H1 (cell line): ENCODE measurements at regions not wholly inside any gene's neighbourhood (a gene's known extent, or its start where the extent isn't known, plus 50 kb on each side); places are given as distances from the start of the nearest gene placed in this dataset.

Experiments used
- CTCF ChIA-PET: fragments of 300-600 bp; sonication (Branson Sonifier 250); formaldehyde crosslinking; loops from one replicate; lab custom pipeline; 2021; ENCODE audit not compliant: partially characterized antibody; lab: Charles Lee
- POLR2A ChIA-PET: fragments of 300-600 bp; sonication (Branson Sonifier 250); formaldehyde crosslinking; loops from one replicate; lab custom pipeline; 2021; ENCODE audit warnings: inconsistent platforms; ENCODE audit not compliant: partially characterized antibody; lab: Charles Lee
- DNase-seq, 2 experiments: peaks; one replicate each; pipeline versions ENCODE4 v3.0.0 to v3.0.0-alpha.2; 2010 to 2022; ENCODE audit warnings: low spot score in 2 of 2, low read depth in 1 of 2, mixed read lengths in 1 of 2
- FAIRE-seq: peaks from 2 replicates; lab custom pipeline; 2011; peaks lifted over from hg19 to GRCh38; lab: Jason Lieb, UNC
- H2AFZ ChIP-seq: 2 replicates; pipeline ENCODE4 v1.8.1; 2012; ENCODE audit warnings: low read length, inconsistent platforms
- H2AK5ac ChIP-seq: 2 replicates; pipeline ENCODE4 v1.6.1; 2013; ENCODE audit warnings: low read depth, low read length
- H2BK120ac ChIP-seq: replicated peaks from 2 replicates; pipeline ENCODE3; 2013; ENCODE audit warnings: low read depth, low read length, inconsistent platforms
- H2BK12ac ChIP-seq: 2 replicates; pipeline ENCODE4 v1.6.1; 2013; ENCODE audit warnings: low read depth, low read length
- H2BK15ac ChIP-seq: 2 replicates; pipeline ENCODE4 v1.6.1; 2013; ENCODE audit warnings: low read length
- H2BK20ac ChIP-seq: 2 replicates; pipeline ENCODE4 v1.6.1; 2013; ENCODE audit warnings: low read length
- H2BK5ac ChIP-seq: 2 replicates; pipeline ENCODE4 v1.6.1; 2013; ENCODE audit warnings: low read depth, low read length
- H3K14ac ChIP-seq: 2 replicates; pipeline ENCODE4 v1.6.1; 2013; ENCODE audit warnings: inconsistent platforms; ENCODE audit not compliant: insufficient read length
- H3K18ac ChIP-seq: 2 replicates; pipeline ENCODE4 v1.6.1; 2013; ENCODE audit warnings: low read length; ENCODE audit errors: extremely low read depth
- H3K23ac ChIP-seq: 2 replicates; pipeline ENCODE4 v1.6.1; 2013; ENCODE audit warnings: inconsistent platforms; ENCODE audit not compliant: insufficient read length
- H3K23me2 ChIP-seq: 2 replicates; pipeline ENCODE4 v1.6.1; 2013; ENCODE audit warnings: low read depth, low read length
- H3K27ac ChIP-seq: 2 replicates; pipeline ENCODE4 v1.6.1; 2011; ENCODE audit warnings: low read depth, low read length, inconsistent platforms
- H3K27me3 ChIP-seq, 4 experiments: replicated peaks in 1 of 4; 1 replicate in 1 of 4; 2 replicates in 3 of 4; pipeline versions ENCODE4 v1.6.1 to v1.8.1; 2011 to 2013; ENCODE audit warnings: low read length in 3 of 4, mild to moderate bottlenecking in 3 of 4, inconsistent platforms in 2 of 4, mixed read lengths in 2 of 4, moderate library complexity in 1 of 4; ENCODE audit not compliant: control insufficient read depth in 3 of 4, insufficient read depth in 3 of 4; ENCODE audit errors: extremely low read depth in 1 of 4
- H3K36me3 ChIP-seq, 4 experiments: 2 replicates each; pipeline versions ENCODE4 v1.6.1 to v1.8.1; 2011 to 2013; ENCODE audit warnings: mild to moderate bottlenecking in 4 of 4, low read length in 3 of 4, moderate library complexity in 2 of 4, control low read depth in 1 of 4, inconsistent platforms in 1 of 4; ENCODE audit not compliant: insufficient read depth in 4 of 4, control insufficient read depth in 2 of 4
- H3K4ac ChIP-seq: replicated peaks from 2 replicates; pipeline ENCODE3; 2013; ENCODE audit warnings: low read length, low read depth, mixed read lengths, inconsistent platforms; ENCODE audit not compliant: insufficient read length
- H3K4me1 ChIP-seq, 4 experiments: replicated peaks in 1 of 4; 1 replicate in 1 of 4; 2 replicates in 3 of 4; pipeline versions ENCODE4 v1.6.1 to v1.8.1; 2011 to 2013; ENCODE audit warnings: low read length in 3 of 4, inconsistent platforms in 2 of 4, mixed read lengths in 1 of 4; ENCODE audit not compliant: insufficient read depth in 4 of 4, control insufficient read depth in 3 of 4
- H3K4me2 ChIP-seq, 2 experiments: 2 replicates each; pipeline versions ENCODE4 v1.6.1 to v1.8.1; 2011 to 2013; ENCODE audit warnings: low read depth in 2 of 2, low read length in 2 of 2, control low read depth in 1 of 2, inconsistent platforms in 1 of 2, mild to moderate bottlenecking in 1 of 2; ENCODE audit not compliant: insufficient read depth in 1 of 2
- H3K4me3 ChIP-seq, 4 experiments: fragments of 200-600, 300-600 bp in 1 of 4; sonication (generic), shearing (Covaris generic), sonication (Bioruptor Twin) in 1 of 4; 2 replicates each; pipeline versions ENCODE4 v1.5.1 to v1.8.1; 2011 to 2016; ENCODE audit warnings: low read length in 4 of 4, low read depth in 3 of 4, control low read depth in 2 of 4, inconsistent platforms in 2 of 4, mild to moderate bottlenecking in 2 of 4, mixed read lengths in 1 of 4, moderate library complexity in 1 of 4; ENCODE audit not compliant: insufficient read depth in 2 of 4; ENCODE audit errors: extremely low read depth in 1 of 4
- H3K56ac ChIP-seq: replicated peaks from 2 replicates; pipeline ENCODE3; 2013; ENCODE audit warnings: low read depth, mild to moderate bottlenecking, mixed read lengths, low read length, inconsistent platforms; ENCODE audit not compliant: insufficient read length
- H3K79me1 ChIP-seq: 2 replicates; pipeline ENCODE4 v1.6.1; 2013; ENCODE audit warnings: low read depth, low read length, control low read depth
- H3K79me2 ChIP-seq, 2 experiments: 2 replicates each; pipeline versions ENCODE4 v1.6.1 to v1.8.1; 2012 to 2013; ENCODE audit warnings: low read length in 2 of 2, mild to moderate bottlenecking in 2 of 2, inconsistent platforms in 1 of 2; ENCODE audit not compliant: insufficient read depth in 2 of 2, control insufficient read depth in 1 of 2
- H3K9ac ChIP-seq, 4 experiments: replicated peaks in 1 of 4; 1 replicate in 1 of 4; 2 replicates in 3 of 4; pipeline versions ENCODE4 v1.6.1 to v1.8.1; 2011 to 2013; ENCODE audit warnings: low read depth in 3 of 4, low read length in 3 of 4, control low read depth in 2 of 4, mild to moderate bottlenecking in 2 of 4, moderate library complexity in 2 of 4, inconsistent platforms in 1 of 4; ENCODE audit errors: extremely low read depth in 1 of 4
- H3K9me3 ChIP-seq, 2 experiments: 2 replicates each; pipeline versions ENCODE4 v1.6.1 to v1.8.1; 2012 to 2013; ENCODE audit warnings: mild to moderate bottlenecking in 2 of 2, moderate library complexity in 2 of 2, control low read depth in 1 of 2, inconsistent platforms in 1 of 2, low read depth in 1 of 2, low read length in 1 of 2, mixed read lengths in 1 of 2; ENCODE audit not compliant: insufficient read depth in 2 of 2
- H4K20me1 ChIP-seq, 2 experiments: replicated peaks in 1 of 2; 2 replicates each; pipeline versions ENCODE3 to v1.8.1; 2011 to 2013; ENCODE audit warnings: inconsistent platforms in 2 of 2, low read length in 2 of 2, mild to moderate bottlenecking in 1 of 2; ENCODE audit not compliant: insufficient read depth in 2 of 2, control insufficient read depth in 1 of 2
- H4K5ac ChIP-seq: 2 replicates; pipeline ENCODE4 v1.6.1; 2013; ENCODE audit warnings: low read length, low read depth, mixed read lengths, inconsistent platforms; ENCODE audit not compliant: insufficient read length
- H4K8ac ChIP-seq: 2 replicates; pipeline ENCODE4 v1.8.0; 2013; ENCODE audit warnings: mild to moderate bottlenecking, moderate library complexity, low read length, inconsistent platforms; ENCODE audit not compliant: insufficient read depth; ENCODE audit errors: extremely low read depth
- H4K91ac ChIP-seq: replicated peaks from 2 replicates; pipeline ENCODE3; 2013; ENCODE audit warnings: low read length, mixed read lengths, inconsistent platforms; ENCODE audit not compliant: insufficient read length
- CEBPB ChIP-seq: IDR thresholded peaks from 2 replicates; pipeline ENCODE4 v1.6.1; 2012; ENCODE audit warnings: low read depth, low read length
- EP300 ChIP-seq, 2 experiments: IDR thresholded peaks; 1 replicate in 1 of 2; 2 replicates in 1 of 2; pipeline ENCODE4 v1.6.1; 2011 to 2012; ENCODE audit warnings: low read depth in 2 of 2, low read length in 2 of 2, mild to moderate bottlenecking in 2 of 2, borderline replicate concordance in 1 of 2, inconsistent platforms in 1 of 2, moderate library complexity in 1 of 2
- WGBS, 2 experiments: shearing (Covaris generic) in 1 of 2; methylation state at CpG; one replicate each; pipeline versions ENCODE4 v1.1.6 to v1.1.7; 2013 to 2015; ENCODE audit warnings: low lambda C conversion rate in 2 of 2, mixed read lengths in 2 of 2, inconsistent platforms in 1 of 2, low coverage in 1 of 2, missing lambda C conversion rate in 1 of 2; ENCODE audit not compliant: insufficient replicate concordance in 2 of 2, insufficient coverage in 1 of 2, insufficient read length in 1 of 2; ENCODE audit errors: extremely low coverage in 1 of 2, missing lambda C conversion rate in 1 of 2; 5-methylcytosine and 5-hydroxymethylcytosine counted together

DNA sequence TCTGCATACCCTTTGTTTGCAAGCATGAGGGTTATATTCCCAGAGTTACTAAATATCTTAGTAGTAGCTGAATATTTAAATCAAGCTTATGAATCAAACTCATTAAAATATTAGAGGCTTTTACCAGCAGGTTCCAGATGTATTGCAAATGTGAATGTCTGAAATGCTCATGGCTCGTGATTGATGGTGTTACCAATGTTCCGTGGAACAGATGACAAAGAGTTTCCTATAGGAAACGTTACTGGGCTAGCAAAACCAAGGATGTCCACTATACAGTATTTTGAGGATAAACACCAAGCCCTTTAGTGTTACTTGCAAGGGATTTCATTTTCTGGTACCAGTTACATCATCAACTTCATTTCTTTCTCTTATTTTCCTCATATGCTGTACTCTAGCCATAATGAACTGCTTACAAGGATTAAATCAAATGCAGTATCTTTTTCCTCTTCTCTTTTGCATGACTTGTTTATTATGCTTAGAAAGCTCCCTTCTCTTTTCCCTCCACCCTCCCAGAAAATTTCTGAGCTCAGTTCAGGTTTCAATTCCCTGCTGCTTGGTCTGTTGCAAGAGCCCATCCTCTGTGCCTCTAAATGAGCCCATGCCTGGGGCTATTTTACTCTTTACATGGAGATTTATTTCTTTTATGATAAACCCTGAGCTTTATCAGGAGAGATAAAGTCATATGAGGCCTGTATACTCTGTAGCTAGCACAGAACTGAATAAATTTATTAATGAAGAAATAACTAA lies 1537.1 kb upstream of the GOT2 start:
- Histone ChIP-seq H4K8ac (no peak overlapping the region), H3K4me3 (no peak overlapping the region), H4K91ac (no peak overlapping the region), H2BK15ac (no peak overlapping the region), H3K14ac (no peak overlapping the region), H4K20me1 (no peaks in the 10 kb centered on the region), H3K9ac (no peak overlapping the region), H3K18ac (peak overlapping the region; percentile 25; the same call in 1 of the 2 replicates), H2BK20ac (no peak overlapping the region), H3K36me3 (no peaks in the 10 kb centered on the region), H2AFZ (no peak overlapping the region), H3K27ac (no peak overlapping the region), H2BK120ac (no peak overlapping the region), H3K4me1 (0 out of 7 replicates have a peak, but pooled peaks cover 0 to 2% (median 0%) of the 10 kb centered on the region in 4 experiments), H3K9me3 (no peaks in the 10 kb centered on the region), H3K79me1 (no peaks in the 10 kb centered on the region), H2BK12ac (no peak overlapping the region), H3K4ac (no peak overlapping the region), H3K79me2 (no peaks in the 10 kb centered on the region), H3K27me3 (no peaks in the 10 kb centered on the region), H3K56ac (no peak overlapping the region), H4K5ac (no peak overlapping the region), H2BK5ac (no peak overlapping the region), H3K23ac (no peak overlapping the region), H3K4me2 (no peak overlapping the region; a peak in 1 of 4 replicates), H2AK5ac (no peak overlapping the region), H3K23me2 (no peaks in the 10 kb centered on the region)
- WGBS, 2 experiments: 51% methylated on average over 3 of the region's 3 CpGs; no CpG with 5 or more reads in 1 of the 2 experiments
- peak; percentile 64 for TF ChIP-seq CEBPB
- TF ChIP-seq EP300 (IDR thresholded peaks at IDR 0.05; ENCODE audit: borderline replicate concordance in 1 of 2, low read depth in 2 of 2, low read length in 2 of 2): no peak
- ChIA-PET POLR2A (no interaction called here), CTCF (interaction anchor here (1.0 to 1.3 kb wide), 2 partner anchors 10 to 18 kb away, joined by 3 read pairs; no protein-coding TSS in a partner anchor)
- DNase-seq (no peak), FAIRE-seq (no peak)
